K562 (cell line): ENCODE measurements at regions not wholly inside any gene's neighbourhood (a gene's known extent, or its start where the extent isn't known, plus 50 kb on each side); places are given as distances from the start of the nearest gene placed in this dataset.

ENCODE experiments used
- CSDE1 ChIP-seq, 2 experiments: fragments of 450-650 bp; IDR thresholded peaks; 2 replicates each; pipeline ENCODE4 v1.6.1; 2016; ENCODE audit warnings: mild to moderate bottlenecking in 1 of 2
- EHMT2 ChIP-seq: fragments of 450-650 bp; IDR thresholded peaks from 2 replicates; pipeline ENCODE4 v1.6.1; 2018; ENCODE audit warnings: antibody characterized with exemption
- ETV1 ChIP-seq: fragments of 450-650 bp; conservative IDR thresholded peaks from 2 replicates; pipeline ENCODE4 v1.6.1; 2016; ENCODE audit warnings: missing genetic modification characterization, control low read depth, low read depth, missing compliant biosample characterization
- HLTF ChIP-seq: fragments of 450-650 bp; IDR thresholded peaks from 2 replicates; pipeline ENCODE4 v1.6.1; 2016
- MXI1 ChIP-seq: IDR thresholded peaks from 2 replicates; pipeline ENCODE4 v1.6.1; 2011; ENCODE audit warnings: low read depth, mild to moderate bottlenecking, improper control_type of control experiment, low read length
- NUFIP1 ChIP-seq: fragments of 450-650 bp; IDR thresholded peaks from 2 replicates; pipeline ENCODE4 v1.6.1; 2018; ENCODE audit not compliant: partially characterized antibody
- U2AF2 ChIP-seq: fragments of 200-400 bp; formaldehyde crosslinking; optimal IDR thresholded peaks from 2 replicates; pipeline ENCODE3; 2017; ENCODE audit warnings: low read depth, mild to moderate bottlenecking, low read length
- ZNF696 ChIP-seq: fragments of 250-450 bp; sonication (Bioruptor Pico); conservative IDR thresholded peaks from 2 replicates; pipeline ENCODE4 v1.4.0; 2020; ENCODE audit warnings: mild to moderate bottlenecking, moderate library complexity
- ZNF778 ChIP-seq: fragments of 450-650 bp; formaldehyde crosslinking; IDR thresholded peaks from 2 replicates; pipeline ENCODE4 v1.4.0; 2020; ENCODE audit warnings: mild to moderate bottlenecking, moderate library complexity
- ZNF785 ChIP-seq: fragments of 250-450 bp; sonication (Bioruptor Pico); IDR thresholded peaks from 2 replicates; pipeline ENCODE4 v1.4.0; 2020; ENCODE audit warnings: mild to moderate bottlenecking
- ZNF830 ChIP-seq: fragments of 250-450 bp; sonication (Bioruptor Pico); IDR thresholded peaks from 2 replicates; pipeline ENCODE4 v1.5.0; 2021; ENCODE audit warnings: mild to moderate bottlenecking
- TF ChIP-seq, protein P1 (sequence below), 2 experiments: fragments of 450-650 bp in 1 of 2; sonication (generic) in 1 of 2; formaldehyde crosslinking in 1 of 2; IDR thresholded peaks in 1 of 2; conservative IDR thresholded peaks in 1 of 2; 2 replicates each; pipeline versions ENCODE4 v1.6.1 to v1.8.1; 2016 to 2023; ENCODE audit warnings: mild to moderate bottlenecking in 2 of 2, moderate library complexity in 2 of 2, inconsistent platforms in 1 of 2, missing genetic modification reagents in 1 of 2
- TF ChIP-seq, protein P2 (sequence below): fragments of 450-650 bp; IDR thresholded peaks from 2 replicates; pipeline ENCODE4 v1.6.1; 2016; ENCODE audit warnings: antibody characterized with exemption

DNA sequence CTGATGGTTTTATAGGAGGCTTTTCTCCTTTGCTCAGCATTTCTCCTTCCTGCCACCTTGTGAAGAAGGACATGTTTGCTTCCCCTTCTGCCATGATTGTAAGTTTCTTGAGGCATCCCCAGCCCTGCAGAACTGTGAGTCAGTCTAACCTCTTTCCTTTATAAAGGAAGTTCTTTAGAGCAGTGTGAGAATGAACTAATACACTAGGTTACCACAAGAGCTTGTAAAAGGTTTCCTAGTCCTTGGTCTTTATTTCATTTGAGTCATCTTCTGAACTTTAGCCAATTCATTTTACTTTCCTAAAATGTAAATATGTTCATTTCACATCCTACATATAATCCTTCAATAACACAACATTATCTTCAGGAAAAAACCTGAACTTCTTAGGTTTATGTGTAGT lies 365.3 kb downstream of the HHIPL2 start (continued):
- TF ChIP-seq ETV1 (tag) (no peak), NUFIP1 (no peak), U2AF2 (no peak), EHMT2 (no peak), ZNF696 (no peak), ZNF778 (CRISPR knock-in tag) (no peak), ZNF785 (CRISPR knock-in tag) (no peak), CSDE1 (IDR thresholded peaks at IDR 0.05) (no peak), MXI1 (no peak), HLTF (no peak), ZNF830 (CRISPR knock-in tag) (no peak)
- TF ChIP-seq, protein P1, sequence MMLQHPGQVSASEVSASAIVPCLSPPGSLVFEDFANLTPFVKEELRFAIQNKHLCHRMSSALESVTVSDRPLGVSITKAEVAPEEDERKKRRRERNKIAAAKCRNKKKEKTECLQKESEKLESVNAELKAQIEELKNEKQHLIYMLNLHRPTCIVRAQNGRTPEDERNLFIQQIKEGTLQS (IDR thresholded peaks at IDR 0.05): no peak
- TF ChIP-seq, protein P1 (CRISPR knock-in tag; conservative IDR thresholded peaks at IDR 0.05): no peak
- TF ChIP-seq, protein P2, sequence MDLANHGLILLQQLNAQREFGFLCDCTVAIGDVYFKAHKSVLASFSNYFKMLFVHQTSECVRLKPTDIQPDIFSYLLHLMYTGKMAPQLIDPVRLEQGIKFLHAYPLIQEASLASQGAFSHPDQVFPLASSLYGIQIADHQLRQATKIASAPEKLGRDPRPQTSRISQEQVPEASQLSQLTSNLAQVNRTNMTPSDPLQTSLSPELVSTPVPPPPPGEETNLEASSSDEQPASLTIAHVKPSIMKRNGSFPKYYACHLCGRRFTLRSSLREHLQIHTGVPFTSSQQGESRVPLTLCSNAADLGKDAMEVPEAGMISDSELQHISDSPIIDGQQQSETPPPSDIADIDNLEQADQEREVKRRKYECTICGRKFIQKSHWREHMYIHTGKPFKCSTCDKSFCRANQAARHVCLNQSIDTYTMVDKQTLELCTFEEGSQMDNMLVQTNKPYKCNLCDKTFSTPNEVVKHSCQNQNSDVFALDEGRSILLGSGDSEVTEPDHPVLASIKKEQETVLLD: no peak
